ENCODE measurements at regions not wholly inside any gene's neighbourhood (a gene's known extent, or its start where the extent isn't known, plus 50 kb on each side); places are given as distances from the start of the nearest gene placed in this dataset.
"Not testable (repeated sequence)": the region's sequence is repeated elsewhere in the genome, so short reads cannot be mapped to it uniquely, and the experiment has no call there.

GRCh38 chrX:71822314-71822713, 59.2 kb downstream of the CXorf49B start:
- not testable (repeated sequence) for TF ChIP-seq CTCF, POLR2A (IDR thresholded peaks at IDR 0.05)
